Neuronal stem cell (in vitro differentiated cells): ENCODE measurements at regions not wholly inside any gene's neighbourhood (a gene's known extent, or its start where the extent isn't known, plus 50 kb on each side); places are given as distances from the start of the nearest gene placed in this dataset.

Experiments
- DNase-seq: peaks from one replicate; pipeline ENCODE4 v3.0.0-alpha.2; 2013; ENCODE audit warnings: low spot score
- H2AFZ ChIP-seq: one replicate; pipeline ENCODE4 v1.6.1; 2013; ENCODE audit warnings: mild to moderate bottlenecking, low read length, inconsistent platforms
- H2AK5ac ChIP-seq: 2 replicates; pipeline ENCODE4 v1.6.1; 2013; ENCODE audit warnings: low read depth, mild to moderate bottlenecking, inconsistent platforms, low read length, moderate library complexity, mixed read lengths
- H2BK120ac ChIP-seq: 2 replicates; pipeline ENCODE4 v1.6.1; 2013; ENCODE audit warnings: low read depth, mild to moderate bottlenecking, inconsistent platforms, low read length, moderate library complexity, mixed read lengths
- H2BK12ac ChIP-seq: one replicate; pipeline ENCODE4 v1.6.1; 2013; ENCODE audit warnings: low read length, inconsistent platforms
- H2BK15ac ChIP-seq: 2 replicates; pipeline ENCODE4 v1.6.1; 2013; ENCODE audit warnings: mild to moderate bottlenecking, low read length, inconsistent platforms, mixed read lengths
- H2BK5ac ChIP-seq: one replicate; pipeline ENCODE4 v1.6.1; 2013; ENCODE audit warnings: inconsistent platforms, mild to moderate bottlenecking, low read length, moderate library complexity
- H3K14ac ChIP-seq: one replicate; pipeline ENCODE4 v1.6.1; 2013; ENCODE audit warnings: low read length, inconsistent platforms
- H3K18ac ChIP-seq: 2 replicates; pipeline ENCODE4 v1.6.1; 2013; ENCODE audit warnings: low read length, inconsistent platforms
- H3K23ac ChIP-seq: 2 replicates; pipeline ENCODE4 v1.6.1; 2013; ENCODE audit warnings: low read depth, mild to moderate bottlenecking, mixed read lengths, low read length, inconsistent platforms; ENCODE audit not compliant: poor library complexity
- H3K27ac ChIP-seq: replicated peaks from 3 replicates; pipeline ENCODE4 v1.5.1; 2013; ENCODE audit warnings: low read length, inconsistent platforms
- H3K27me3 ChIP-seq, 3 experiments: 2 replicates each; pipeline ENCODE4 v1.6.1; 2013; ENCODE audit warnings: low read length in 3 of 3, mild to moderate bottlenecking in 2 of 3, inconsistent platforms in 1 of 3, low read depth in 1 of 3, mixed read lengths in 1 of 3, moderate library complexity in 1 of 3; ENCODE audit not compliant: control insufficient read depth in 3 of 3, insufficient read depth in 3 of 3
- H3K36me3 ChIP-seq, 2 donors: replicated peaks in 1 of 2; 2 replicates each; pipeline ENCODE4 v1.6.1; 2013; ENCODE audit warnings: low read length in 2 of 2; ENCODE audit not compliant: control insufficient read depth in 2 of 2, insufficient read depth in 2 of 2
- H3K4ac ChIP-seq: 2 replicates; pipeline ENCODE4 v1.6.1; 2013; ENCODE audit warnings: inconsistent platforms, mild to moderate bottlenecking, low read length, moderate library complexity
- H3K4me1 ChIP-seq, 2 donors: 1 replicate in 1 of 2; 2 replicates in 1 of 2; pipeline ENCODE4 v1.6.1; 2013; ENCODE audit warnings: low read length in 2 of 2, low read depth in 1 of 2; ENCODE audit not compliant: control insufficient read depth in 2 of 2, insufficient read depth in 1 of 2
- H3K4me2 ChIP-seq: one replicate; pipeline ENCODE4 v1.6.1; 2013; ENCODE audit warnings: mild to moderate bottlenecking, low read length, inconsistent platforms; ENCODE audit not compliant: insufficient read depth, poor library complexity, severe bottlenecking
- H3K4me3 ChIP-seq, 2 donors: 2 replicates each; pipeline ENCODE4 v1.5.1; 2013; ENCODE audit warnings: low read length in 2 of 2, mild to moderate bottlenecking in 2 of 2, inconsistent platforms in 1 of 2, moderate library complexity in 1 of 2
- H3K79me1 ChIP-seq: one replicate; pipeline ENCODE4 v1.6.1; 2013; ENCODE audit warnings: low read depth, mild to moderate bottlenecking, inconsistent platforms, low read length, moderate library complexity
- H3K9ac ChIP-seq: one replicate; pipeline ENCODE4 v1.6.1; 2013; ENCODE audit warnings: mild to moderate bottlenecking, low read depth, low read length, inconsistent platforms; ENCODE audit not compliant: poor library complexity
- H3K9me3 ChIP-seq, 2 donors: replicated peaks in 1 of 2; 2 replicates each; pipeline versions ENCODE3 to v1.6.1; 2013; ENCODE audit warnings: low read length in 2 of 2, mild to moderate bottlenecking in 2 of 2, inconsistent platforms in 1 of 2, low read depth in 1 of 2, mixed read lengths in 1 of 2, moderate library complexity in 1 of 2; ENCODE audit not compliant: control insufficient read depth in 2 of 2, insufficient read depth in 1 of 2
- H4K8ac ChIP-seq: one replicate; pipeline ENCODE4 v1.6.1; 2013; ENCODE audit warnings: low read depth, mild to moderate bottlenecking, inconsistent platforms, low read length, moderate library complexity
- H4K91ac ChIP-seq: one replicate; pipeline ENCODE4 v1.6.1; 2013; ENCODE audit warnings: low read length, low read depth, mild to moderate bottlenecking, inconsistent platforms; ENCODE audit not compliant: poor library complexity
- WGBS, 2 donors: extraction: QIAGEN DNeasy Blood & Tissue Kit; methylation state at CpG; one replicate each; pipeline ENCODE4 v1.1.7; 2013; ENCODE audit warnings: missing lambda C conversion rate in 2 of 2, mixed read lengths in 1 of 2; ENCODE audit not compliant: insufficient read length in 2 of 2, insufficient replicate concordance in 1 of 2; ENCODE audit errors: extremely low coverage in 2 of 2; 5-methylcytosine and 5-hydroxymethylcytosine counted together

- Histone ChIP-seq H3K4me1 (no peaks in the 10 kb centered on the region), H2BK12ac (no peak overlapping the region), H2BK15ac (no peak overlapping the region), H3K36me3 (no peaks in the 10 kb centered on the region), H3K4me3 (no peak overlapping the region), H3K18ac (no peak overlapping the region), H2AFZ (no peak overlapping the region), H2BK5ac (no peak overlapping the region), H3K4ac (no peak overlapping the region), H3K27ac (no peak overlapping the region), H3K23ac (no peak overlapping the region), H3K9me3 (peaks cover 0 to 5% of the 10 kb centered on the region in 2 donors), H3K27me3 (no peaks in the 10 kb centered on the region), H2AK5ac (no peak overlapping the region), H4K8ac (no peak overlapping the region), H3K4me2 (no peak overlapping the region), H4K91ac (no peak overlapping the region), H3K14ac (no peak overlapping the region), H3K9ac (no peak overlapping the region), H3K79me1 (no peaks in the 10 kb centered on the region), H2BK120ac (no peak overlapping the region)
- no peak for DNase-seq
Measured at GRCh38 chr2:204213588-204213987, 277.0 kb downstream of the ICOS start.

GRCh38 chr2:204218040-204218439, 281.5 kb downstream of the ICOS start:
- Histone ChIP-seq H3K4me3 (no peak overlapping the region), H3K4me1 (no peaks in the 10 kb centered on the region), H4K91ac (no peak overlapping the region), H2BK120ac (no peak overlapping the region), H3K27ac (no peak overlapping the region), H3K4me2 (no peak overlapping the region), H2BK5ac (no peak overlapping the region), H4K8ac (no peak overlapping the region), H2AFZ (no peak overlapping the region), H3K18ac (no peak overlapping the region), H3K4ac (no peak overlapping the region), H3K9me3 (peaks cover 0 to 4% of the 10 kb centered on the region in 2 donors), H3K9ac (no peak overlapping the region), H2AK5ac (no peak overlapping the region), H3K36me3 (no peaks in the 10 kb centered on the region), H3K23ac (no peak overlapping the region), H2BK12ac (no peak overlapping the region), H3K14ac (no peak overlapping the region), H2BK15ac (no peak overlapping the region), H3K79me1 (no peaks in the 10 kb centered on the region), H3K27me3 (no peaks in the 10 kb centered on the region)
- DNase-seq: no peak
- WGBS, 2 donors: 100% methylated on average over 1 of the region's 2 CpGs; no CpG with 5 or more reads in 1 of the 2 donors

GRCh38 chr2:204219196-204219595, 282.6 kb downstream of the ICOS start:
- no peak overlapping the region for H2AFZ ChIP-seq
- H3K14ac ChIP-seq: no peak overlapping the region
- no peak overlapping the region for H2BK5ac ChIP-seq
- H2AK5ac ChIP-seq: no peak overlapping the region
- no peak overlapping the region for H3K27ac ChIP-seq
- DNase-seq: no peak
- no peak overlapping the region for H3K4me2 ChIP-seq
- H2BK15ac ChIP-seq: no peak overlapping the region
- H3K79me1 ChIP-seq: no peaks in the 10 kb centered on the region
- peaks cover 2 to 4% of the 10 kb centered on the region in 2 donors for H3K9me3 ChIP-seq
- no peak overlapping the region for H4K91ac ChIP-seq
- no CpG with 5 or more reads among the region's 2 CpGs for WGBS, 2 donors
- no peak overlapping the region for H3K18ac ChIP-seq
- no peaks in the 10 kb centered on the region for H3K27me3 ChIP-seq
- no peak overlapping the region for H3K9ac ChIP-seq
- H2BK120ac ChIP-seq: no peak overlapping the region
- no peak overlapping the region for H3K4me3 ChIP-seq
- no peaks in the 10 kb centered on the region for H3K36me3 ChIP-seq
- H3K4me1 ChIP-seq: no peaks in the 10 kb centered on the region
- H4K8ac ChIP-seq: no peak overlapping the region
- H3K4ac ChIP-seq: no peak overlapping the region
- H2BK12ac ChIP-seq: no peak overlapping the region
- H3K23ac ChIP-seq: no peak overlapping the region

- no peak overlapping the region for H3K4ac ChIP-seq
Measured at GRCh38 chr2:204220896-204221295, 284.3 kb downstream of the ICOS start.

More at GRCh38 chr2:204220896-204221295, 284.3 kb downstream of the ICOS start:
- no peak overlapping the region for H3K4me3 ChIP-seq
- peaks cover 0 to 1% (median 0%) of the 10 kb centered on the region in 3 experiments for H3K27me3 ChIP-seq
- no peaks in the 10 kb centered on the region for H3K36me3 ChIP-seq
- H3K4me1 ChIP-seq: no peaks in the 10 kb centered on the region
- H2BK15ac ChIP-seq: no peak overlapping the region
- no peaks in the 10 kb centered on the region for H3K79me1 ChIP-seq
- no CpG with 5 or more reads among the region's 3 CpGs for WGBS, 2 donors
- no peak overlapping the region for H3K23ac ChIP-seq
- no peak overlapping the region for H2AFZ ChIP-seq
- no peak overlapping the region for H2AK5ac ChIP-seq
- no peak overlapping the region for H3K4me2 ChIP-seq
- no peak overlapping the region for H3K9ac ChIP-seq
- H3K14ac ChIP-seq: no peak overlapping the region
- peaks cover 0 to 2% of the 10 kb centered on the region in 2 donors for H3K9me3 ChIP-seq
- H4K91ac ChIP-seq: no peak overlapping the region
- H4K8ac ChIP-seq: no peak overlapping the region
- no peak overlapping the region for H2BK5ac ChIP-seq
- DNase-seq: no peak
- no peak overlapping the region for H2BK120ac ChIP-seq
- H2BK12ac ChIP-seq: no peak overlapping the region
- no peak overlapping the region for H3K27ac ChIP-seq
- H3K18ac ChIP-seq: no peak overlapping the region
